Trophoblast cell (in vitro differentiated cells and primary cell): ENCODE measurements at regions not wholly inside any gene's neighbourhood (a gene's known extent, or its start where the extent isn't known, plus 50 kb on each side); places are given as distances from the start of the nearest gene placed in this dataset.

ENCODE experiments used
- DNase-seq, 2 donors: peaks; one replicate each; pipeline ENCODE4 v3.0.0-alpha.2; 2016
- H2AFZ ChIP-seq: 2 replicates; pipeline ENCODE4 v1.6.1; 2013; ENCODE audit warnings: low read length, moderate library complexity, mild to moderate bottlenecking; ENCODE audit not compliant: insufficient read depth, poor library complexity
- H2AK5ac ChIP-seq: 2 replicates; pipeline ENCODE4 v1.6.1; 2013; ENCODE audit warnings: mild to moderate bottlenecking, low read length
- H2BK120ac ChIP-seq: 2 replicates; pipeline ENCODE4 v1.6.1; 2013; ENCODE audit warnings: low read length, mild to moderate bottlenecking, moderate library complexity; ENCODE audit not compliant: insufficient read depth, poor library complexity
- H2BK12ac ChIP-seq: 2 replicates; pipeline ENCODE4 v1.6.1; 2013; ENCODE audit warnings: mild to moderate bottlenecking, low read length, moderate library complexity
- H2BK5ac ChIP-seq: 2 replicates; pipeline ENCODE4 v1.6.1; 2013; ENCODE audit warnings: low read length, low read depth, moderate library complexity, mild to moderate bottlenecking; ENCODE audit not compliant: poor library complexity
- H3K14ac ChIP-seq: 2 replicates; pipeline ENCODE4 v1.6.1; 2013; ENCODE audit warnings: mild to moderate bottlenecking, low read length
- H3K18ac ChIP-seq: 2 replicates; pipeline ENCODE4 v1.6.1; 2013; ENCODE audit warnings: mild to moderate bottlenecking, low read length
- H3K23ac ChIP-seq: 2 replicates; pipeline ENCODE4 v1.6.1; 2013; ENCODE audit warnings: low read length
- H3K27ac ChIP-seq: 2 replicates; pipeline ENCODE4 v1.5.1; 2013; ENCODE audit warnings: low read depth, mild to moderate bottlenecking, inconsistent platforms, low read length, moderate library complexity
- H3K27me3 ChIP-seq: 2 replicates; pipeline ENCODE4 v1.6.1; 2013; ENCODE audit warnings: inconsistent platforms, mild to moderate bottlenecking, low read length, moderate library complexity; ENCODE audit not compliant: insufficient read depth
- H3K36me3 ChIP-seq, 2 experiments: 1 replicate in 1 of 2; 2 replicates in 1 of 2; pipeline ENCODE4 v1.6.1; 2013; ENCODE audit warnings: low read length in 2 of 2, mild to moderate bottlenecking in 2 of 2, moderate library complexity in 1 of 2; ENCODE audit not compliant: insufficient read depth in 2 of 2, control insufficient read depth in 1 of 2
- H3K4ac ChIP-seq: 2 replicates; pipeline ENCODE4 v1.6.1; 2013; ENCODE audit warnings: low read depth, mild to moderate bottlenecking, low read length, moderate library complexity
- H3K4me1 ChIP-seq, 2 experiments: 1 replicate in 1 of 2; 2 replicates in 1 of 2; pipeline ENCODE4 v1.6.1; 2013; ENCODE audit warnings: low read length in 2 of 2, mild to moderate bottlenecking in 2 of 2, moderate library complexity in 1 of 2; ENCODE audit not compliant: insufficient read depth in 2 of 2, control insufficient read depth in 1 of 2
- H3K4me2 ChIP-seq: 2 replicates; pipeline ENCODE4 v1.6.1; 2013; ENCODE audit warnings: inconsistent platforms, mild to moderate bottlenecking, low read length, moderate library complexity
- H3K4me3 ChIP-seq: 2 replicates; pipeline ENCODE4 v1.5.1; 2013; ENCODE audit warnings: mild to moderate bottlenecking, low read depth, low read length, inconsistent platforms
- H3K79me1 ChIP-seq: one replicate; pipeline ENCODE4 v1.6.1; 2013; ENCODE audit warnings: low read length
- H3K79me2 ChIP-seq: 2 replicates; pipeline ENCODE4 v1.6.1; 2013; ENCODE audit warnings: low read length, mild to moderate bottlenecking; ENCODE audit not compliant: control insufficient read depth, insufficient read depth, poor library complexity
- H3K9ac ChIP-seq: 2 replicates; pipeline ENCODE4 v1.6.1; 2013; ENCODE audit warnings: mild to moderate bottlenecking, low read length
- H3K9me3 ChIP-seq: 2 replicates; pipeline ENCODE4 v1.6.1; 2013; ENCODE audit warnings: low read depth, mild to moderate bottlenecking, control low read depth, inconsistent platforms, low read length; ENCODE audit not compliant: insufficient read depth
- H4K12ac ChIP-seq: 2 replicates; pipeline ENCODE4 v1.6.1; 2013; ENCODE audit warnings: low read depth, mild to moderate bottlenecking, low read length, moderate library complexity
- H4K8ac ChIP-seq: 2 replicates; pipeline ENCODE4 v1.6.1; 2013; ENCODE audit warnings: low read depth, mild to moderate bottlenecking, low read length, moderate library complexity
- H4K91ac ChIP-seq: one replicate; pipeline ENCODE4 v1.6.1; 2013; ENCODE audit warnings: low read depth, mild to moderate bottlenecking, low read length, moderate library complexity
- WGBS: extraction: QIAGEN DNeasy Blood & Tissue Kit; methylation state at CpG from one replicate; pipeline ENCODE4 v1.1.7; 2013; ENCODE audit warnings: missing lambda C conversion rate; ENCODE audit not compliant: insufficient read length, insufficient coverage; ENCODE audit errors: extremely low coverage; 5-methylcytosine and 5-hydroxymethylcytosine counted together

- H2BK5ac ChIP-seq = no peak overlapping the region
Measured at GRCh38 chr22:48931452-48931851, 896.2 kb downstream of the BRD1 start.

DNA sequence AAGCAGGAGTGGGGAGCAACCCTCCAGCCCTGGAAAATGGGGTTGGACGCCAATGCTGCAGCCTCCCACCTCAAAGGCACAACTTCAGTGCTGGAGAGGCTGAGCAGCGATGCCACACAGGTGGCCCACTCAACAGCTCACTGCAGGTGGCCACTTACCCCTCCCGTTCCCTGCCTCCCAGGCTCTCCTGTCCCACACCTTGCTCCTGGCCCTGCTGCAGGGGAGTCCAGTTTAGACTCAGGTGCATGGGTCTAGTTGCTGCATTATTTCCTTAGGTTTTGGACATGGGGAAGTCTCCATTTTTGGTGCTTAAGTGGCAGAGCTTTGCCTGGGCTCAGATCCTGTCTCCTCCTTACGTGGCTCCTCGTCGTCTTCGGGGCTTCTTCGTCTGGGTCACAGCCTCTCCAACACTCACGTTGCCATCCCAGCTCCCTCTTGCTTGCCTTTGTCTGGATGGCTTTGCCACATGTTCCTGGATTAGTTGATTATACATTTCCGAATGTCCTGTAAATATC is 898.3 kb downstream of the BRD1 start:
- Histone ChIP-seq H3K36me3 (no peaks in the 10 kb centered on the region), H3K18ac (no peak overlapping the region), H3K4me3 (no peak overlapping the region), H2BK120ac (no peak overlapping the region), H2BK5ac (no peak overlapping the region), H2AFZ (no peak overlapping the region), H3K79me2 (no peaks in the 10 kb centered on the region), H3K4ac (no peak overlapping the region), H3K23ac (no peak overlapping the region), H4K91ac (no peak overlapping the region), H2BK12ac (no peak overlapping the region), H3K9me3 (no peaks in the 10 kb centered on the region), H4K12ac (no peak overlapping the region), H3K9ac (no peak overlapping the region), H3K27ac (no peak overlapping the region), H3K14ac (no peak overlapping the region), H3K4me1 (no peaks in the 10 kb centered on the region), H3K27me3 (no peaks in the 10 kb centered on the region), H2AK5ac (no peak overlapping the region), H4K8ac (no peak overlapping the region), H3K79me1 (no peaks in the 10 kb centered on the region), H3K4me2 (no peak overlapping the region)
- no peak for DNase-seq
- WGBS = no CpG with 5 or more reads among the region's 10 CpGs

More at GRCh38 chr22:48931452-48931851, 896.2 kb downstream of the BRD1 start:
- no peak overlapping the region for H3K23ac ChIP-seq
- no peak overlapping the region for H4K12ac ChIP-seq
- no peak overlapping the region for H2AK5ac ChIP-seq
- no peak for DNase-seq
- H3K4me3 ChIP-seq = no peak overlapping the region
- H3K79me1 ChIP-seq = no peaks in the 10 kb centered on the region
- no peaks in the 10 kb centered on the region for H3K36me3 ChIP-seq
- H3K14ac ChIP-seq = no peak overlapping the region
- no peak overlapping the region for H2BK120ac ChIP-seq
- no peak overlapping the region for H4K91ac ChIP-seq
- peaks cover 2% of the 10 kb centered on the region for H3K9me3 ChIP-seq
- H3K9ac ChIP-seq = no peak overlapping the region
- no peaks in the 10 kb centered on the region for H3K4me1 ChIP-seq
- H3K18ac ChIP-seq = no peak overlapping the region
- H3K27me3 ChIP-seq = no peaks in the 10 kb centered on the region
- H4K8ac ChIP-seq = no peak overlapping the region
- no peak overlapping the region for H3K4me2 ChIP-seq
- H2AFZ ChIP-seq = no peak overlapping the region
- H3K79me2 ChIP-seq = no peaks in the 10 kb centered on the region
- H3K27ac ChIP-seq = no peak overlapping the region
- H2BK12ac ChIP-seq = no peak overlapping the region
- no peak overlapping the region for H3K4ac ChIP-seq
- WGBS = no CpG with 5 or more reads among the region's 6 CpGs

GRCh38 chr22:48927591-48927990 is 900.1 kb downstream of the BRD1 start:
- Histone ChIP-seq H3K14ac (no peak overlapping the region), H3K4ac (no peak overlapping the region), H2BK12ac (no peak overlapping the region), H3K27me3 (no peaks in the 10 kb centered on the region), H3K9ac (no peak overlapping the region), H3K23ac (no peak overlapping the region), H3K4me1 (no peaks in the 10 kb centered on the region), H4K8ac (no peak overlapping the region), H2BK5ac (no peak overlapping the region), H3K27ac (no peak overlapping the region), H3K18ac (no peak overlapping the region), H4K12ac (no peak overlapping the region), H3K9me3 (no peaks in the 10 kb centered on the region), H3K36me3 (no peaks in the 10 kb centered on the region), H2BK120ac (no peak overlapping the region), H3K79me2 (no peaks in the 10 kb centered on the region), H3K4me3 (no peak overlapping the region), H3K4me2 (no peak overlapping the region), H3K79me1 (no peaks in the 10 kb centered on the region), H2AK5ac (no peak overlapping the region), H4K91ac (no peak overlapping the region), H2AFZ (no peak overlapping the region)
- DNase-seq = no peak
- no CpG with 5 or more reads among the region's 13 CpGs for WGBS

DNA sequence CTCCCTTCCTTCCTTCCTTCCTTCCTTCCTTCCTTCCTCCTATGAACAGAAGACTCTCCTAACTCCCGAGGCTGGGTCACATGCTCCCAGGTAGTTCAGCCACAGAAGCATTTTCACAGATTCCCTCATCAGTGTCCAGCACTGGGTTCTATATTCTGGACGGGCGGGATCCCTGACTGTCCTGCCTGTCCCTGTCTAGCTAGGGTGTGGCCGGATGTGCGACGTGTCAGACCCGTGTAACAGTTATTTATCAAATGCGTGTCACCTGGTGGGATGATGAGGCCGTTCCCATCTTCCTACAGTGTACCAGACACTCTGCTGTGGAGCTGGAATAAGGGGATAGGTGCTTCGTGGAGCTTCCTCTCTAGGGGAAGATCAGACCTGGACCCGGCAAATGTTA is 901.0 kb downstream of the BRD1 start:
- Histone ChIP-seq H2BK5ac (no peak overlapping the region), H3K4me2 (no peak overlapping the region), H3K4ac (no peak overlapping the region), H2AFZ (no peak overlapping the region), H2BK12ac (no peak overlapping the region), H3K27me3 (no peaks in the 10 kb centered on the region), H4K91ac (no peak overlapping the region), H3K36me3 (no peaks in the 10 kb centered on the region), H3K9ac (no peak overlapping the region), H2BK120ac (no peak overlapping the region), H2AK5ac (no peak overlapping the region), H3K18ac (no peak overlapping the region), H3K27ac (no peak overlapping the region), H4K8ac (no peak overlapping the region), H3K4me3 (no peak overlapping the region), H3K9me3 (no peaks in the 10 kb centered on the region), H3K4me1 (no peaks in the 10 kb centered on the region), H3K79me2 (no peaks in the 10 kb centered on the region), H3K14ac (no peak overlapping the region), H3K23ac (no peak overlapping the region), H4K12ac (no peak overlapping the region), H3K79me1 (no peaks in the 10 kb centered on the region)
- no CpG with 5 or more reads among the region's 11 CpGs for WGBS
- no peak for DNase-seq
